ENCODE measurements at regions not wholly inside any gene's neighbourhood (a gene's known extent, or its start where the extent isn't known, plus 50 kb on each side); places are given as distances from the start of the nearest gene placed in this dataset.

GRCh38 chr4:53775381-53775780, 184.1 kb upstream of the LNX1 start:
- H3K9me3 ChIP-seq (ENCODE audit: control insufficient read depth, insufficient read depth, low read depth, low read length), result no peaks in the 10 kb centered on the region
- CTCF ChIA-PET, result no interaction called here
- TF ChIP-seq ZEB2 (tag by site-specific recombination; IDR thresholded peaks at IDR 0.05), result no peak
- TF ChIP-seq ZNF596 (tag by site-specific recombination; IDR thresholded peaks at IDR 0.05), result no peak
- TF ChIP-seq ZNF558 (tag by site-specific recombination; IDR thresholded peaks at IDR 0.05), result no peak
- H3K27ac ChIP-seq (ENCODE audit: extremely low read depth, low read depth, low read length), result no peak overlapping the region
- H3K4me3 ChIP-seq (ENCODE audit: low read depth, low read length), result no peak overlapping the region
- no peaks in the 10 kb centered on the region for H3K4me1 ChIP-seq (ENCODE audit: control insufficient read depth, insufficient read depth, low read length)
- H3K36me3 ChIP-seq (ENCODE audit: control insufficient read depth in 2 of 2, insufficient read depth in 1 of 2, low read length in 2 of 2), result no peaks in the 10 kb centered on the region
- POLR2A ChIA-PET, result no interaction called here

GRCh38 chr4:53771326-53771725, 180.0 kb upstream of the LNX1 start:
- Histone ChIP-seq H3K4me3 (ENCODE audit: low read depth, low read length) (no peak overlapping the region), H3K4me1 (ENCODE audit: control insufficient read depth, insufficient read depth, low read length) (no peaks in the 10 kb centered on the region), H3K36me3 (ENCODE audit: control insufficient read depth in 2 of 2, insufficient read depth in 1 of 2, low read length in 2 of 2) (no peaks in the 10 kb centered on the region), H3K9me3 (ENCODE audit: control insufficient read depth, insufficient read depth, low read depth, low read length) (no peaks in the 10 kb centered on the region), H3K27ac (ENCODE audit: extremely low read depth, low read depth, low read length) (no peak overlapping the region)
- TF ChIP-seq HOXD13 (CRISPR knock-in tag; IDR thresholded peaks at IDR 0.05; ENCODE audit: borderline replicate concordance) (no peak), ZFP37 (tag by site-specific recombination; IDR thresholded peaks at IDR 0.05) (no peak), ZFP41 (tag by site-specific recombination; IDR thresholded peaks at IDR 0.05; ENCODE audit: borderline replicate concordance) (no peak), ZNF658 (tag by site-specific recombination; IDR thresholded peaks at IDR 0.05) (no peak)
- ChIA-PET CTCF (no interaction called here), POLR2A (no interaction called here)

GRCh38 chr4:53767482-53767881, 176.2 kb upstream of the LNX1 start:
- Histone ChIP-seq H3K9me3 (ENCODE audit: control insufficient read depth, insufficient read depth, low read depth, low read length) (no peaks in the 10 kb centered on the region), H3K36me3 (ENCODE audit: control insufficient read depth in 2 of 2, insufficient read depth in 1 of 2, low read length in 2 of 2) (no peaks in the 10 kb centered on the region), H3K4me3 (ENCODE audit: low read depth, low read length) (no peak overlapping the region), H3K4me1 (ENCODE audit: control insufficient read depth, insufficient read depth, low read length) (no peaks in the 10 kb centered on the region), H3K27ac (ENCODE audit: extremely low read depth, low read depth, low read length) (no peak overlapping the region)
- POLR2A ChIA-PET, result no interaction called here
- TF ChIP-seq ZNF48 (tag by site-specific recombination; IDR thresholded peaks at IDR 0.05), result no peak
- CTCF ChIA-PET, result no interaction called here

- no peaks in the 10 kb centered on the region for H3K4me1 ChIP-seq (ENCODE audit: control insufficient read depth, insufficient read depth, low read length)
- ChIA-PET POLR2A (no interaction called here), CTCF (interaction anchor here (1.2 kb wide), 1 partner anchor 20 kb away, joined by 3 read pairs; no protein-coding TSS in a partner anchor)
- H3K4me3 ChIP-seq (ENCODE audit: low read depth, low read length), result no peak overlapping the region
- no peaks in the 10 kb centered on the region for H3K36me3 ChIP-seq (ENCODE audit: control insufficient read depth in 2 of 2, insufficient read depth in 1 of 2, low read length in 2 of 2)
- no peaks in the 10 kb centered on the region for H3K9me3 ChIP-seq (ENCODE audit: control insufficient read depth, insufficient read depth, low read depth, low read length)
- no peak overlapping the region for H3K27ac ChIP-seq (ENCODE audit: extremely low read depth, low read depth, low read length)
- no peak for TF ChIP-seq ZNF146 (tag by site-specific recombination; IDR thresholded peaks at IDR 0.05)
- TF ChIP-seq ATF2 (tag by site-specific recombination; IDR thresholded peaks at IDR 0.05; ENCODE audit: low read depth), result no peak
- TF ChIP-seq ZNF670 (tag by site-specific recombination; IDR thresholded peaks at IDR 0.05; ENCODE audit: low read depth), result no peak
- no peak for TF ChIP-seq ZNF426 (tag by site-specific recombination; IDR thresholded peaks at IDR 0.05)
- TF ChIP-seq OVOL3 (tag by site-specific recombination; IDR thresholded peaks at IDR 0.05), result no peak
- TF ChIP-seq ZBTB48 (tag by site-specific recombination; IDR thresholded peaks at IDR 0.05), result no peak
- no peak for TF ChIP-seq ZNF48 (tag by site-specific recombination; IDR thresholded peaks at IDR 0.05)
- TF ChIP-seq ZNF2 (tag by site-specific recombination; IDR thresholded peaks at IDR 0.05), result no peak
- TF ChIP-seq ZNF639 (tag by site-specific recombination; IDR thresholded peaks at IDR 0.05), result no peak
- no peak for TF ChIP-seq ZNF202 (tag by site-specific recombination; IDR thresholded peaks at IDR 0.05; ENCODE audit: borderline replicate concordance)
- no peak for TF ChIP-seq ZNF521 (tag by site-specific recombination; IDR thresholded peaks at IDR 0.05)
- TF ChIP-seq ZNF580 (tag by site-specific recombination; IDR thresholded peaks at IDR 0.05), result no peak
- no peak for TF ChIP-seq CTCF (tag by site-specific recombination; IDR thresholded peaks at IDR 0.05)
- TF ChIP-seq ZBTB17 (tag by site-specific recombination; IDR thresholded peaks at IDR 0.05), result no peak
- no peak for TF ChIP-seq MEIS1 (CRISPR knock-in tag; IDR thresholded peaks at IDR 0.05; ENCODE audit: borderline replicate concordance)
- no peak for TF ChIP-seq ZNF513 (tag by site-specific recombination; IDR thresholded peaks at IDR 0.05)
Measured at GRCh38 chr4:53764761-53765490, 173.6 kb upstream of the LNX1 start.
